Activated gamma-delta T cell treated with Interleukin-2 at 50 U/mL for 16 hours (primary cell): ENCODE measurements at regions not wholly inside any gene's neighbourhood (a gene's known extent, or its start where the extent isn't known, plus 50 kb on each side); places are given as distances from the start of the nearest gene placed in this dataset.

Experiments used
- DNase-seq: peaks from one replicate; pipeline ENCODE4 v3.0.0-alpha.2; 2020

DNA sequence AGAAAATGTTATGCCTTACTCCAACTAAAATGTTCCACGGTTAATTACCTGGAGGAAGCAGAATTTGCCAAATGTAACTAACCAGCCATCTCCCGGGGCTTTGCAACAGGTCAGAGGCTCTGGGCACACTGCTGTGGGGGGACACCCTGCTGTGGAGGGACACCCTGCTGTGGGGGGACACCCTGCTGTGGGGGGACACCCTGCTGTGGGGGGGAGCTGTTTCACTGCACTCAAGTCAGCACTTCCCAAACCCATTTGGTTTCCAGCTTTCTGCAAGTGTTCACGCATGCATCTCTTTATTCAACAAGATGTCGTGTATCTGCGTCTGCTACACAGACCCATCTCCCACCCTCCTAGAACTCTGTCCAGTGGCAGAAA is 239.5 kb downstream of the C16orf95 start:
- DNase-seq = no peak

DNA sequence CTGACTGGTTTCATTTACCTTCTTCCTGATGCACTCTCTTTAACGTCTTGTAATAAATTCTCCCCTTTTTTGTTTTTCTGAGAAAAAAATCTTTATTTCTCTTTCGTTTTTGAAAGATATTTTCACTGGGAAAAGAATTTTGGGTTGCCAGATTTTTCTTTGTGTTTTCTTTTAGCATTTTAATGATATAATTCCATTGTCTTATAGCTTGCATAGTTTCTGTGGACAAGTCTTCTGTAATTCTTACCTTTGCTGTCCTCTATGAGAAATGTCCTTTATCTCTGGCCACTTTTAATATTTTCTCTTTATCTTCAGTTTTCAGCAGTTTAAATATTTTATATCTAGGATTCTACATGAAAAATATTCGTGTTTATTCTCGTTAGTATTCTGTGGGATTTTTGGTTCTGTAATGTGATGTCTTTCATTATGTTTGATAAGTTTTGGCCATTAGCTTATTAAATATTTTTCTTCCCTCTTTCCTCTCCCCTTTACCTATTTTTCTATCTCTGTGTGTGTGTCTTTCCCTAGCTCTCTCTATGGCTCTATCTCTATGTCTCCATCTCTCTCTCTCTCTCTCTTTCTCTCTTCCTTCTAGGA is 236.5 kb downstream of the C16orf95 start:
- no peak for DNase-seq

DNA sequence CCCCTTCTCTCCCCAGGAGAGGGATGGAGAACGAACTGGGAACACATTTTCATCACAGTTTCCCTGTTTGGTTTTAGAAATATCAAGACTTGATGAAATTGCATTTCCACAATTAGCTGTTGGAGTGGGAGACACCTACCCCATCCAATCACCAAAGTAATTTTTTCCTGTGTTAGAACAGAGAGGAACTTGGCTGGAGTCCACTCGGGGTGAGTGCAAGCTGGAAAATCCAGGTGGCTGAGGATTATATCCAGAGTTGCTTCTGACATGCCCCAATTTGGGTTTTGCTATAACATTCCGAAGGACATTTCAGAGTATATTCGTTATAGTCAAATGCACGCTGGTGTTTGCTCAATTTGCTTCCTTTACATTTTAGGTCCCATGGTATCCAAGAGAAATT is 231.8 kb downstream of the C16orf95 start:
- no peak for DNase-seq

DNA sequence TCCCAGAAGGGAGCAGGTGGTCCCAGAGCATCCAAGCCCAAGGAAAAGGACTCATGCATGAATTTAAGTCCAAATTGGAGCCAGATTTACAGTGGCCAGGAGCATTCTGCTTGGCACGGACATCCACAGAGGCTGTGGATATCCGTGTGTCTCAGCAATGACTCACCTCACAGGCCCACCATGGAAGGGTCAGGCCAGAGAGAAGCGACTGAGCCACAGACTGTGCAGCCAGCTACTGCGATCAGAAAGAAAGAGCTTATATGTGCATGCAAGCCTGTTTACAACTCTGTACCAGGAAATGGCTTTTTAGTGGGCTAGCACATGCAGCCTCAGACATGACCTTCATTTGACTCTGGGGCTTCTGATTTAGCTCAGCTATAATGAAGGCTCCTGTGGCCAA is 231.0 kb downstream of the C16orf95 start:
- DNase-seq = no peak

DNA sequence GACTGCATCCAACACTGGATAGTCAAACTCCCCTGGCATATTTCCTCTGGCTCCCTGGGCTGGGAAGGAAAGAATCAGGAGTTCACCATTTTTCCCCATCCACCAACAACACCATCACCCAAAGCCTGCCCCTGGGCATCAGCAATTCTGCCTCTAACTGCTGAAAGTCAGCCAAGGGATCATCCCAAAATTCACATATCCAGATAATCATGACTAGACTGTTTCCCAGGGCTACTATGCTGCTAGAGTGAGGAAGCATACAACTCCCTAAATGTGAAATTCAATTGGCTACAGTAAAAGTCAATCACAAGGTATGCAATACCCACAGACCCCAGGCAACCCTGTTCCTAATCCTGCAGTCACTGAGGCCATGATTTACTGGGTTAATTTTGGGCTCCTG is 230.6 kb downstream of the C16orf95 start:
- DNase-seq = no peak

DNA sequence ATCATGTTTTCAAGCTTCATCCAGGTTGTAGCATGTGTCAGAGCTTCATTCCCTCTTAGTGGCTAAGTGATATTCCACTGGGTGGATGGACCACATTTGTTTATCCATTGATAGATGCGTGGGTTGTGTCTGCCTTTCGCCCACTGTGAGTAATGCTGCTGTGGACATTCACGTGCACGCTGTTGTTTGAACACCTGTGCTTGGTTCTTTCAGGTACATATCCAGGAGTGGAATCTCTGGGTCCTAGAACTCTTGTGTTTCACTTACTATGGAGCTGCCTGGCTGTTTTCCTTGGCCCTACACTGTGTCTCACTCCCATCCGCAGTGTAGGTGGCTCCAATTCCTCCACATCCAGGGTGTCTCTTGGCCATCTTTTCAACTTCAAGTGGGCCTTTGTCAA is 224.2 kb downstream of the C16orf95 start:
- no peak for DNase-seq

DNA sequence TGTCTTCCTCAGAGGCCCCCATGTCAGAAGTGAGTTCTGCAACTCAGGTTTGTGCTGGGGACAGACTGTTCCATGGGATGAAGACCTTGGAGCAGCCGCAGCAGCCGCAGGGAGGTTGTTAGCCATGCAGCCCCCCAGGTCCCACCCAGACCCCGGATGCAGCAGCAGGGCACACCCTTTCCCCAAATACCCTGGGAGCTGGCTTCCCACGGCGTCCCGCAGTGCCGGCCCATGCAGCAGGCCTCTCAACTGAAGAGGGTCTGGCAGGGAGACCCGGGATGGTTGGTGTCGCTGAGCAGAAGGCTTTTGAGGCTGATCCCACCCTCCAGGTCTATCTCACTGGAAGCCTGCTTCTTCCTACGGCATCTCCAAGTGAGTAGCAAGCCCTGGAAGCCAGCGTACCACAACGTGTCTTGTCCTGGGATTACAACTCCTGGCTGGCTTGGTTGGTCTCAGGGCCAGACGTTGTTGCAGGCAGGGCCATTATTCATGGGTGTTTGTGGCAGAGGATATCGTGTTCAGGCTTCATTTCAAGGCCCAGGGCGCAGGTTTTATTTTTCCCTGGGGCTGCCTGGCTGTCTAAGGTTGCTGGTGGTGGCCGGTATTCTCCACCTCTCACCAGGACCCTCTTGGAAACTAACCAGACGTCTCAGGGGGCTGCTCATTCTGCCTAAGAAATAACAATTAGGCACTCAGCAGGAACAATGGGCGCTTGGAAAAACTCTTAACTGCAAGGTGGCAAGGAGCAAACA is 223.2 kb downstream of the C16orf95 start:
- DNase-seq = no peak

DNA sequence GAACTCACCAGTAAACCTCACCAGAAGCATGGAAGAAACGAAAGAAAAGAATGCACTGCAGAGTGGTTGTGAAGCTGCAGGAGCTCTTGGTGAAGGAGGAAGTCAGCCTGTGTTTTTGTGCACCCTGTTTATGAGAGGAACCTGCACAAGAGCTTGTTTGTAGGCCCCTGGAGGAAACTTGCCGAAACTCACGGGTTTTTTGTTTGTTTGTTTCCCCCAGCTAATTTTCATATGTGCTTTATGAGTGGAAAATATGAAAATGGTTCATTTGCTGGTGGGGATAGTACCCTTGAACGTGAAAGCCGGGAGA is 222.7 kb downstream of the C16orf95 start:
- no peak for DNase-seq

DNA sequence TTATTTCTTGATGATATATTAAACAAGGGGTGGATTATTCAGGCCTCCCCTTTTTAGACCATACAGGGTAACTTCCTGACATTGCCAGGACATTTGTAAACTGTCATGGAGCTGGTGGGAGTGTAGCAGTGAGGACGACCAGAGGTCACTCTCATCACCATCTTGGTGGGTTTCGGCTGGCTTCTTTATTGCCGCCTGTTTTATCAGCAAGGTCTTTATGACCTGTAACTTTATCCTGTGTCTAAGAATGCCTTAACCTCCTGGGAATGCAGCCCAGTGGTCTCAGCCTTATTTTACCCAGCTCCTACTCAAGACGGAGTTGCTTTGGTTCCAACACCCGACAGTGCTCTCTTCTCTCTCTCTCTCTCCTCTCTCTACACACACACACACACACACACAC is 221.9 kb downstream of the C16orf95 start:
- no peak for DNase-seq

DNA sequence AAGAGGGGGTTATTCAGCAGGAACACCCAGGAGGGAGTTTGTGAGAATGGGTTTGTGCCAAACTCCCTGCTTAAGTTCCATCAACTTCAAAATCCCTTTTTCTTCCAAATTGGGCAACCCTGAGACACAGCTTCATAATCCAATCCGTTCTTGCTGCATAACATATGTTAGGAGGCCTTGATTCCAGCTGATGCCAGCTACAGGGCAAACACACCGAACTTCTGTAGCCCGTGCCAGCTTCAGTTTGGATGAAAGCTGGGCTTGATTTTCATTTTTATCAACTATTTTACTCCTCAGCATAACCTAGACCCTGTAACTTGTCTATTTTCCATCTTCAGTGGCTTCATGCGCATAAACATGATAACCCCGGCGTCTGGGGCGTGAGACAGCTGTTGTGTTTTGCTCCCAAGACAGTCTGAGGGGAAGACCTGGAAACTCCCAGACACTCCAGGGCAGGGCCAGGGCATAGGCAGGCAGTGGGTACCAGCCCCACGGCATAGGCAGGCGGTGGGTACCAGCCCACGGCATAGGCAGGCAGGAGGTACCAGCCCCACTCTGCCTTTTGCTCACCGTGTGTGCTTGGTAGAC is 220.4 kb downstream of the C16orf95 start:
- DNase-seq = no peak

DNA sequence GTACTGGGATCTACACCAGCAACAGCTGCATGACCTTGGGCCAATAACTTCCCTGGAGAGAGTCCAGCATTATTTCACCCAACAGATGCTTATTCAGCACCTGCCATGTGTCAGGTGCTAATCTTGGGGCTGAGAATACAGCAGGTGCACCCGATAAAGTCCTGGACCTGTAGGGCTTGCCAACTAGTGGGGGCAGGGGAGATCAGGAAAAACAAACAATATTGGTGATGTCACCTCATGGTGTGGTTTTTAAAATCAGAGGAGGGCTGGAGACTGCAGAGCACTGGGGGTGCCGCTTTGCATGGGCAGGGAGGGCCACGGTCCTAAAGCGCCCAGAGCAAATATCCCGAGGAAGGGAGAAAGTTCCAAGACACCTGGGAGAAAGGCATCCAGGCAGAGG is 218.8 kb downstream of the C16orf95 start:
- DNase-seq = no peak

DNA sequence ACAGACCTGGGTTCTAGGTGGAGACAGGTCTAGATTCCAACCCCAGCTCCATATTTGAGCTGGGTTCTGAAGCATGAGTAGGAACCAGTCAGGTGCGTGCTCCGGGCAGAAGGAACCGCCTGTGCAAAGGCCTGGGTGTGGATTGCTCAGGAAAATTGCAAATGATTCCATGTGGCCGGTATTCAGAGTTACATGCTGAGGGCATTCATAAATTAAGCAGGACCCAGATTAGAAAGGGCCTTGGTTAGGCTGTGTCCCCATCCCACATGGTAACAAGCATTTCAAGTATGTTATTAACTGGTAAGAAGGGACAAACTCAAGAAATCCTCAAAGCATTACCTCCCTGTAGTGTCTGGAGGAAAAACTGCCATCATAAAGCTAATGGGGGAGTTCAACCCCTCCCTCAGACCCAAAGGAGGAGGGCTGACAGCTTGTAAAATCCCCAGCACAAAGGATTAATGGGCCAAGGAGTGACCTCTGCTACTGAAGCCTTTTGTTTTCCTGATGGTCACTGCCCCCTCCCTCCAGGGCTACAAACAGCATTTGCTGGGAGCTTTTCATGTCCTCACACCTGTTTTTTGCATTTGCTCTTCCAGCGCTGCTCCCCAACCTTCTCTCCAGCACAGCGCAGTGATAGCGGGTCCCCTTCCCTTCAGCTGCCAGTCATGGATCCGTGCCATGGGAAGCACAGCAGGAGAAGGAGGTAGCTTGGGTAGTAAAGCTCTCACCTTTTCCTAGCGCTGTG is 218.0 kb downstream of the C16orf95 start:
- no peak for DNase-seq

DNA sequence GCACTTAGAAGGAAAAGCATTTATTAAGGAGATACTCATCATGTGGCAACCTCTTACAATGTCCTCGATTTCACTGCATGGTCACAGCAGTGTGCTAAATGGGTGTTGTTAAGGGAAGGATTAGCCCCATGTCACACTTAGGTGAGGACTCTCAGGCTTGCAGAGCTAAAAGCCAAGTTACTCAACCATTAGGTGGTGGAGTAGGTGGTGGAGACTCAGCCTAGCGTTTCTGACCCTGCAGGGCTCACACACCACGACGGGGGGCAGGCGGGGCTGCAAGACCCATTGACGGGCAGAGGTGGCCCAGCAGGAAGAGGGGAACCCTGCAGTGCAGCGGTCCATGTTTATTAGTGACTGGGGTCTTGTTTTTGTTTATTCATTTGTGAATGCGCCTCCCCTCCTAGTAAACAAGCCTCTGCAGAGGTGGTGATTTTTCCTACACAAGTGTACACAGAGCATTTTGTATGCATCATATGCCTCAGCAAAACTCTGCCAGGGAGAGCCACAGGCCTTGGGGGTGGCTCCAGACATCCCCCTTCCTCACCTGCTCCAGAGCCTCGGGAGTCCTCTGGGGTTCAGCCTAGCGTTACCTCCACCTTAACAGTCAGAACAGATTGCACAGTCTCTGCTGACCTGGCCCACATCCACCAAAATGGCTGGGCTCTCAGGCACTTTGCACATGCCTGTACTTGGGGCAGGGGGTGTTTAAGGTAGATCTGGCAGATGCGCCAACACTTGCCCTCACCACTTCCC is 216.7 kb downstream of the C16orf95 start:
- DNase-seq = no peak

DNA sequence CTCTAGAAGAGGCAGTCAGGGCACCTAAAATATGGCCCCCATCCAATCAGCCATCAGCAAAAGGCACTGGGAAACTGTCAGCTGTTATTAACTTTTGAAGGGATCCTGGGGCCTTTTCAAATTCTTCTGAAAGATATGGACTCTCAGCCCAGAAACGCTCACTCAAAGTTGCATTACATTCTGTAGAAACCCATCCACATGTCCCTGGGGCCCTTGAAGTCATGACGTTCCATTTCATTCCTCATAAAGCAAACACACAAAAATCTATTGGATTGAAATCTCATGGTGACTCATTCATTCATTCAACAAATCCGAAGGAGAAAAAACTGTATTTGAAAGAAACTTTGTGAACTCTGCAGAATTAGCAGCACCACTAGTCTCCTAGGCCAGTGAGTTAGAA is 215.3 kb downstream of the C16orf95 start:
- DNase-seq = no peak

DNA sequence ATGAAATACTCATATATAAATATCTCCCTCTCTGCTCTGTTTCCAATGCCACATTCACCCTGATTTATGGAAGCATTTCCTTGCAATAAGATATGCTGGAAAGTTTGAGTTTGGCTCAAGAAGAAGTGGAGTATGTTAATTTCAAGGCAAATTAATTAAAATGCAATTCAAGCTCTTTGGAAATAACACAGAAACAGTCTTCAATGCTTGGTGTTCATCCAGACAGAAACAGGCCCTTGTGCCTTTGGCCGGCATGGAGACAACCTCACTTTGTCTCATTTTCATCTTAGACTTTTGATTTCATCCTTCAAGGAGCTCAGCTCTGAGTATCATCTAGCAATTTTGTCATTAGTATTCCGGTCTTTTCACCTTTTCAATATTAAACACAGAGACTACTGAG is 210.0 kb downstream of the C16orf95 start:
- no peak for DNase-seq

DNA sequence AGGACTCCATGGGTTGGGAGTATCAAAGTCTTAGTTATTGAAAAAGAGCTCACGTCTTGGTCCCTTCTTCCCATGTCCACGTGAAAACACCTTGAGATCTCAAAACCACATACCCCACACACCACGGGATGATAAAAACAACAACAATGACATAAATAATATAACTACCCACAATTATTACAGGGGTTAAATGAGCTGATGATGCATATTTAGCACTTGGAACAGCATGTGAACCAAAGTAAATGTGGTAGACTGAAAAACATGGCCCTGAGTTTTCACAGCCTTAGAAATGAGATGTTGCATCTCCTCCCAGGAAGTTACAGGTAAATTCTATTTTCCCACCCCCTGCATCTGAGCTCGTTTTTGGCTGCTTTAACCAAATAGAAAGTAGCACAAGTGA is 208.9 kb downstream of the C16orf95 start:
- no peak for DNase-seq

DNA sequence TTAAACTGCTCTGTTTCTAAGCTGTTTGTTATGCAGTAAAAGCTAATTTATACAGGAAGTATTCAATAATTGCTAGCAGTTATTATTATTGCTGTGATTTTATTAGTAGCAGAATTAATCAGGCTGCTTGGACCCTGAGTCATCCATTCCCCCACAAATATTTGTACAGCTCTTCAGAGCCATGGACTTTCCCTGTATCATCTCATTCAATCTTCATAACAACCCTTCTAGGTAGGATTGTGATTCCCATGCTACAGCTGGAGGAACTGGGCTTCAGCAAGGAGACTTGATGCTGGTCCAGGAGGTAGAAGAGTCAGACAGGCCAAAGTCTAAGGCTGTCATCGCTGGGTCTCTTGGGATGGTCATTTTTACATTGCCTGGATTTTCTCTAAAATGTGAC is 208.3 kb downstream of the C16orf95 start:
- DNase-seq = no peak

DNA sequence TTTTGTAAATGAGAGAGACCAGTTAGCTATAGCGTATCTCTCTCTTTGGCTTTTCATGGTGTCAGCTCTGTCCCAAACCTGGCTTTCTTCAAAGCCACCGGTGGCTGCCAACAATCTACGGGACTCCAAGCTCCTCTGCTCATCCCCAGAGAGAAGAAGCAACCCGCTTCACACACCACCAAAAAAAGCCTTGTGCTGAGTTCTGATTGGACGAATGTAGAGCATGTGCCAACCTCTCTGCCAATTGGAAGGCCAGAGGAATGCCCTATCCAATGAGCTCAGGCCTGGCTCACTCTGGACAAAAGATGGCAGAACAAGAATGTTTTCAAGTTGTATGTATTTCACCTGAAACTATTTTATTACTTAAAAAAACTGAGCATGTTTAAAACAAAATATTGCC is 202.4 kb downstream of the C16orf95 start:
- DNase-seq = no peak

DNA sequence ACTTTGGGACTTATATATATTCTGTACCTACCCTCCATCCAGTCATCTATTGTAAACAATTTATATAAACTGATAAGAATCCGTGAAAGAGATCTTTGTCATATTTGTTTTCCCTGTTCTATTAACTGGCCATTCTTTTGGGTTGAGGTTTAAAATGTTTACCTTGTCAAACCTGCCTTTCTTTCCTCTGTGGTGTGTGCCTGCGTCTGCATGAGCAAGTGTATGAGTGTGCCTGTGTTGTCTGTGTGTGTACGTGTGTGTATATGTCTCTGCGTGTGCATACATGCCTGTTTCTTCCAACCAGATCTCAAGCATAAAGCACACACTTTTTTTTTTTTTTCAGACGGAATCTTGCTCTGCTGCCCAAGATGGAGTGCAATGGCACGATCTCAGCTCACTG is 201.5 kb downstream of the C16orf95 start:
- DNase-seq = no peak

DNA sequence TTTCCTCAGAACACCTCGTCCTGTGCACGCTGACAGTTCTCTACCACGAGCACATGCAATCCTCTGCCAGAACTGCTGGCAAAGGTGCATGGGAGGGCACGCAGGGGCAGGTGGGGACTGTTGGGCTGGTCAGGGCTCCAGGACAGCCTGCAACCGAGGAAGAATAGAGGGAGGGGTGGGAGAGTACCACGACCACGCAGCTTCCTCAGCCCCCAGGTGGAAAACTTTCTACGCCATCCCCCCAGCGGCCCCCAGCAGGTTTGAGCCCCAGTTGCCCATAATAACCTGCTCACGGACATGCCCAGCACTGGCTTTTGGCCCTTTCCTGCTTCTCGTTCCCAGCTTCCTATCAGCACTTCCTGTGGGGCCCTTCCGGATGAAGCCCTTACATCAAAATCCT is 199.3 kb downstream of the C16orf95 start:
- no peak for DNase-seq

DNA sequence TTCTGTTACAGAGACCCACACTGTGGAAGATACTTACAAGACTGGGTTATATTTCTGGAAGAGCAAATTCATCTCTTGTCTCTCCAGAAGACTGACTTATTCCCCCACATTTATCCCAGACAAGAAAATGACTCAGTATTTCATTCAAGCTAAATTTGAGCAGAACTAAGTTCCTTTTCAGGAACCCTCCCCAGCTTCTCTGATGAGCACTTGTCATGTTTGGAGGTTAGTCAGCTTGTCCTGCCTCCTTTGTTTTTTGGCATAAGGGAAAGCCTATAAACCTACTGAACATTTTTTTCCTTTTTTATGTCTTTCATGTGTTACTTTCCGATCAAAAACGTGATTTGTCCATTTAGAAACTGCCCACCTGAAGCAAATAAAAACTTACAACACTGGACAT is 198.0 kb downstream of the C16orf95 start:
- no peak for DNase-seq

DNA sequence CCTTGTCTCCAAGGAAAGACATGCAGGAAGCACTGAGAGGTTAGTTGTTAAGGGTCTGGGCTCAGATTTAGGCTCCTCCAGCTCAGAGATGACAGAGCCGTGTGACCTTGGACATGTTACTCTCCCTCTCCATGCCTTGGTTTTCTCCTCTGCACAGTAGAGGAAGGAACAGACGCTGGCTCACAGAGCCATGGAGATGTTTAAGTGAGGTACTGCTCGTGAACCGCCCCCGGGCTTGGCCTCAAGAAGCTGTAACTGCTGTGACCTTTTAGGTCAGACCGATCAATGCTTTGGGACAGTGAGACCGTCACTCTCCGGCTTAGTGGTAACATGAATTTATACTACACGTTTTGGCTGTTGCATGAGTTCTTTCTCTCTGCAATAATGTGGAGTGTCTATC is 197.4 kb downstream of the C16orf95 start:
- no peak for DNase-seq

DNA sequence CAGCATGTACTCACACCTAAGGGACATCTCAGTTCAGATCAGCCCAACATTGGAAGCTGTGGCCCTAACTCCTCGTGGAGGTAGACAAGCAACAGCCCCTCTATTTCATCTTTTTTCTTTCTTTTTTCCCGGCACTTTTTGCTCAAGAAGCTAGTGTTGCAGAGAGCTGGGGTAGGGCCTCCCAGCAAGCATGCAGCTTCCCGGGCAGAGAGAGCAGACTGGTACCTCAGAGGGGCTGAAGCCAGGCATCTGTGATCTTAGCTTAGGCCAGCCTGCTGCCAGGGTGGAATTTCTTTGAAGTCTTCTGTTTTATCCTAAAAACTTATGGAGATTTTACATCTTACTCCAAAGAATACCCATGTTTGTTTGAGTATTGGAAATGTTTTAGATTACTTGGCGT is 195.4 kb downstream of the C16orf95 start:
- no peak for DNase-seq
